Esophagus (tissue), 2 donors: ENCODE measurements at regions not wholly inside any gene's neighbourhood (a gene's known extent, or its start where the extent isn't known, plus 50 kb on each side); places are given as distances from the start of the nearest gene placed in this dataset.

Experiments used
- H3K27ac ChIP-seq, 2 donors: one replicate each; pipeline ENCODE4 v1.5.1; 2013; ENCODE audit warnings: low read depth in 2 of 2, mild to moderate bottlenecking in 2 of 2, inconsistent platforms in 1 of 2, low read length in 1 of 2, moderate library complexity in 1 of 2
- H3K27me3 ChIP-seq, 2 donors: one replicate each; pipeline ENCODE4 v1.6.1; 2013; ENCODE audit warnings: low read length in 2 of 2, control low read depth in 1 of 2, mild to moderate bottlenecking in 1 of 2; ENCODE audit not compliant: insufficient read depth in 2 of 2, control insufficient read depth in 1 of 2
- H3K36me3 ChIP-seq, 2 donors: one replicate each; pipeline ENCODE4 v1.6.1; 2013; ENCODE audit warnings: low read length in 1 of 2; ENCODE audit not compliant: control insufficient read depth in 2 of 2, insufficient read depth in 2 of 2
- H3K4me1 ChIP-seq, 2 donors: one replicate each; pipeline ENCODE4 v1.6.1; 2013; ENCODE audit warnings: low read length in 1 of 2; ENCODE audit not compliant: control insufficient read depth in 2 of 2, insufficient read depth in 2 of 2
- H3K4me3 ChIP-seq, 2 donors: one replicate each; pipeline ENCODE4 v1.5.1; 2013; ENCODE audit warnings: low read length in 2 of 2, mild to moderate bottlenecking in 2 of 2, low read depth in 1 of 2, moderate library complexity in 1 of 2
- H3K9me3 ChIP-seq, 2 donors: one replicate each; pipeline ENCODE4 v1.6.1; 2013; ENCODE audit warnings: mild to moderate bottlenecking in 2 of 2, low read depth in 1 of 2, low read length in 1 of 2, moderate library complexity in 1 of 2; ENCODE audit not compliant: control insufficient read depth in 2 of 2, insufficient read depth in 1 of 2
- WGBS, 2 donors: extraction: QIAGEN DNeasy Blood & Tissue Kit; methylation state at CpG; one replicate each; pipeline ENCODE4 v1.1.7; 2013; 5-methylcytosine and 5-hydroxymethylcytosine counted together
- donor health status: healthy with polysubstance abuse.
- donor health status: Bipolar disorder and iron deficiency.

DNA sequence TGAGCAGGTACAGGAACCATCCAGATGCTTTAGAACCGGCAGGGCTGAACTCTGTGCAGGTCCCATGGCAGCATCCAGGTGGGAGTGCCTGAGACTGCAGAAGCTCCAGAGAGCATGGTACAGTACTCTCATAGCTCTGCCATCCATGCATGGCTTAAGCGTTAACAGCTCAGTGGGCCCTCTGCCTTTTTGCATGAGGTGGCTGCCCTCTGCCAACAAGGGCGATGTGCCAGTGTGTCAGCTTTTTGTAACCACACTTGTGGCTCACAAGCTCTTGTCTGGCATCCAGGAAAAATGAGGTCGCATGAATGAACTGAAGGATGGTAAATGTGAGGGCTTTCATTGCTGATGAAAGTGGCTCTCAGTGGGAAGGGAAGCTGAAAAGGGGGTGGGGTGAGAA lies 950.1 kb downstream of the DIPK2A start:
- WGBS, 2 donors = 67 to 76% methylated on average over 4 of the region's 4 CpGs
- H3K27ac ChIP-seq = no peak overlapping the region
- H3K9me3 ChIP-seq = peaks cover 0 to 3% of the 10 kb centered on the region in 2 donors
- no peaks in the 10 kb centered on the region for H3K27me3 ChIP-seq
- no peak overlapping the region for H3K4me3 ChIP-seq
- no peaks in the 10 kb centered on the region for H3K36me3 ChIP-seq
- H3K4me1 ChIP-seq = peaks cover 0 to 1% of the 10 kb centered on the region in 2 donors

DNA sequence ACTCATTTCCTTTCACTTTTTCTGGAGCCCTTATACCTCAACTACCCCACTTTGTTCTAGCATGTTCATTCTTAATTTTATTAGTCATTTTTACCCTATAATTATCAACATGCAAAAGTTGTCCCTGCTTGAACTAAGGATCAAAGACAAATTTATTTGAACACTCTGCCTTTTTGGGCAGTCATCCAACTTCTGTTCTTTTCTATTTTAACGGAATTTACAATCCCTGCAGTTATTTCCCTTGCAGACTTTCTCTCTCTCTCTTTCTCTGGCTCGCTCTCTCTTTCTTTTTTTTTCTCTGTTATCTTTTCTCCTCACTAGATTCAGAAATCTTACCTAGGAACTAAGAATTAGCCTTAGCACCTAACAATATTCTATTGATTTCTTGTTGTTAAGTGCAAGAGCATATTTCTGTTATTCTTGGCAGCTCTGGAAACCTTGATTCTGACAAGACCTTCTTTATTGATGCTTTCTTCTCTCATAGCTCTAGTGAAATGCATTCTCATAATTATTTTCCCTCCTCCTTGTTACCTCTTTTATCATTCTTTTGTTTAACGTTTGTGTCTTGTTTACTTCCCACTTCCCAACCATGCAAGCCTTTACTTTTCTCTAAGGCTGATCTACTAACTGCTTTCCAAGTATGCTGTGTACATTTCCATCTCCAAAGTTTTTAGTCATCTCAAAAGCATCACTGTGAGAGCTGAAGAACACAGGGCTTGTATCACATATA lies 951.6 kb downstream of the DIPK2A start:
- H3K4me1 ChIP-seq = peaks cover 0 to 1% of the 10 kb centered on the region in 2 donors
- H3K27ac ChIP-seq = no peak overlapping the region
- no peak overlapping the region for H3K4me3 ChIP-seq
- peaks cover 0 to 3% of the 10 kb centered on the region in 2 donors for H3K9me3 ChIP-seq
- H3K36me3 ChIP-seq = no peaks in the 10 kb centered on the region
- WGBS, 2 donors = 13 to 23% methylated on average over 3 of the region's 3 CpGs
- H3K27me3 ChIP-seq = no peaks in the 10 kb centered on the region

DNA sequence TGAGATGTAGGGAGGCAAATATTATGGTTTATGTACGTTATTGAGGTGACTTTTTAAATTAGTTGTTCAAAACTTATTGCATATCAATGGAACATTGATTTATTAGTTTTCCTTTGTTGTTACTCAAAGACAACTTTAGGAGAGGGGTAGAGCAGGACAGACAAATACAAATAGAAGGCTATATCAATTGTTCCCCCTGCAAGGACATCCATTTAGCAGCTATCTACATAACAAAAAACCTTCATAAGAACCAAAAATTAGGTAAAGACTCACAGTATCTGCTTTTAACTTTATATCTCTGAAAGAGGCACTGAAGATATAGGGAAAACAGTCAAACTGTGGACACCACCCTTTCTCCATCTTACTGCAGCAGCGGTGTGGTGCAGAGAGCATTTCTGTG lies 958.8 kb downstream of the DIPK2A start:
- H3K9me3 ChIP-seq = no peaks in the 10 kb centered on the region
- no peak overlapping the region for H3K4me3 ChIP-seq
- WGBS, 2 donors = 91 to 94% methylated on average over 2 of the region's 2 CpGs
- H3K36me3 ChIP-seq = no peaks in the 10 kb centered on the region
- no peaks in the 10 kb centered on the region for H3K27me3 ChIP-seq
- no peaks in the 10 kb centered on the region for H3K4me1 ChIP-seq
- no peak overlapping the region for H3K27ac ChIP-seq

DNA sequence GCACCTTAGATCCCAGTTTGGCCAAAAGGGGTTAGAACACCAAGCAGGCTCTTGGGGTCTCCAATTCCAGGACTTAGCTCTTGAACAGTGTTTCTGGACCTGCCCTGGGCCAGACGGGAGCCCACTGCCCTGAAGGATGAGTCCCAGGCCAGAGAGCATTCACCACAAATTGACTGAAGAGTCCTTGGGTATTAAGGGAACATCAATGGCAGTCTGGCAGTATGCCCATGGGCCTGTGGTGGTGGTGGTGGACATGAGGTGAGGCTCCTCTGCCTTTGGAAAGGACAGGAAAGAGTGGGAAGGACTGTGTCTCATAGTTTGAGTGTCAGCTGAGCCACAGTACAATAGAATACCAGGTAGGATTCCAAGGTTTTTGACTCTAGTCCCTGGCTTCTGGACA lies 960.0 kb downstream of the DIPK2A start:
- WGBS, 2 donors = 82 to 86% methylated on average over 1 of the region's 1 CpG
- Histone ChIP-seq H3K27me3 (no peaks in the 10 kb centered on the region), H3K4me3 (no peak overlapping the region), H3K27ac (no peak overlapping the region), H3K9me3 (no peaks in the 10 kb centered on the region), H3K4me1 (no peaks in the 10 kb centered on the region), H3K36me3 (no peaks in the 10 kb centered on the region)

DNA sequence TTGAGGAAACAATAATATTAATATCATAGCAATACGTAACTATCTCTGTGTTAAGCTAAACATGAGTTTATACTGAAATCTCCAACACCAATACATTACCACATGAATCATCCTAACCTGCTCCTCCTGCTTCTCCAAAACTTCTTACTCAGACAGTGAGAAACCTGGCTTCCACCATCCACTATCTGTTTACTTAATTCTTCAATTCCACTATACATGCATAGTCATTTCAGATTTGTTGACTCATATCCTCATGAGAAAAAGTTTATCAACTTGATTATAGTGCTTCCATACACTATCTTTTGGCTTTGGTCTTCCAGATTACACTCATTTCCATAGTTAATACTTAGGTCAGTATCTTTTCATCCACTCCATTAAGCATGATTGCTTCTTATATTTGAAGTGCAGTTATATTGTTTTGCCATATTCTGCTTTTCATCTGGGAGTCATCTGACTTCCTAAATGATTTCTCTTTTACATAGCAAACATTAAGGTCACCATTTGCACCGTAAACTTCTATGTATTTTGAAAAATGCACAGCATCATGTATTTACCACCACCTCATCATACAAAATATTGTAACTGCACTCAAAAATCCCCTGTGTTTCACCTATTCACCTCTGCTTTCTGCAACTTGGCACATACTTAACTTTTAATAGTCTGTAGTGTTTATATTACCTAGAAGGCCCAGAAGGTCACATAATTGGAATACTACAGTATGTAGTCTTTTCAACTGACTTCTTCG lies 970.6 kb downstream of the DIPK2A start:
- no peaks in the 10 kb centered on the region for H3K36me3 ChIP-seq
- WGBS, 2 donors = 59 to 69% methylated on average over 3 of the region's 3 CpGs
- no peaks in the 10 kb centered on the region for H3K27me3 ChIP-seq
- no peak overlapping the region for H3K27ac ChIP-seq
- no peak overlapping the region for H3K4me3 ChIP-seq
- no peaks in the 10 kb centered on the region for H3K9me3 ChIP-seq
- H3K4me1 ChIP-seq = no peaks in the 10 kb centered on the region

DNA sequence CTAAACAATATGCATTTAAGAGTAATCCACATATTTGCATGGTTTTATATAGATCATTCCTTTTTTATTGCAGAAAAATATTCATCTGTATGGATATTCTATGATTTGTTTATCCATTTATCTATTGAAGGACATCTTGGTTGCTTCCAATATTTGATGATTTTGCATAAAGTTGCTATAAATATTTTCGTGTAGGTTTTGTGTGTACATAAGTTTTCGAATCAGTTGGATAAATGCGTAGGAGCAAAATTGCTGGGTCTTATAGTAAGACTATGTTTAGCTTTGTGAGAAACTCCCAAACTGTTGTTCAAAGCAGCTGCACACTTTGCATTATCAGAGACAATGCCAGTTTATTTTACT lies 971.2 kb downstream of the DIPK2A start:
- Histone ChIP-seq H3K9me3 (no peaks in the 10 kb centered on the region), H3K4me3 (no peak overlapping the region), H3K27me3 (no peaks in the 10 kb centered on the region), H3K36me3 (no peaks in the 10 kb centered on the region), H3K4me1 (no peaks in the 10 kb centered on the region), H3K27ac (no peak overlapping the region)
- WGBS, 2 donors = 86 to 88% methylated on average over 3 of the region's 3 CpGs

DNA sequence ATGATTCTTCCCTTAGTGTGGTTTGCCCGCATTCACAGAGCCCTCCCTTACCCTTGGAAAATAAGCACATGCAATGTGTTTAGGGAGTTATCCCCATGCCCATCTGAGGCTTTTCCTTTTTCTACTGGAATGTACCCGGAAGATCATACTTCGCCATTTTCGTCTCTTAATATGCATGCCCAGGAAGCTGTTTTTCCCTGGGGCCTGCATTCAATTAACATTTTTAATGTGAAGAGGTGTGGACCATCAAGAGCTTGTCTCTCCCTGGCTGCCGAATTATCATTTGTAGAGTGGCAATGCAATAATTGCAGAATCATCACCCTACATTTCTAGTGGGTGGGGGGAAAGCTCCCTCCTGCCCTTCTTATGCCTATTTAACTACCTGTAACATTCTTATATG lies 976.3 kb downstream of the DIPK2A start:
- no peak overlapping the region for H3K4me3 ChIP-seq
- H3K27me3 ChIP-seq = no peaks in the 10 kb centered on the region
- H3K36me3 ChIP-seq = no peaks in the 10 kb centered on the region
- whole genome bisulfite sequencing, 2 donors = 92% methylated on average over 5 of the region's 5 CpGs
- no peak overlapping the region for H3K27ac ChIP-seq
- H3K9me3 ChIP-seq = no peaks in the 10 kb centered on the region
- H3K4me1 ChIP-seq = no peaks in the 10 kb centered on the region

DNA sequence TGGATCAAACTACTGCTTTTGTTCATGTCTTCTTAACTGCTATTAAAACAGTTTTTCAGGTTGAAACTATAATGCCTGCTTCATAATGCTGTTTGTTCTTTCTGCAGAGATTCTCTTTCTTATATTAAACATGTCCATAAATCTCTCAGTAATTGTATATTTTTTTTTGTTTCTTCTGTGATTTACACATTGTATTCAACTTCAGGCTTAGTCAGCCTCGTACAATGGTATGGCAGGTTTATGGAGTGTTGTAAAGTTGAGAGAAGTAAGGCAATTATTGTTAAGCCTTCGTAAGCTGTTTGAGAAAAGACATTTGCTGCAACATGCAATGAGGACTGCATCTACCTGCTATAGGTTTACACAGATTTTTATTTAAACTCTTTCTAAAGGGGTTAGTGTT lies 977.1 kb downstream of the DIPK2A start:
- Histone ChIP-seq H3K9me3 (no peaks in the 10 kb centered on the region), H3K27me3 (no peaks in the 10 kb centered on the region), H3K4me3 (no peak overlapping the region), H3K27ac (no peak overlapping the region), H3K4me1 (no peaks in the 10 kb centered on the region), H3K36me3 (no peaks in the 10 kb centered on the region)
- WGBS, 2 donors = 41 to 60% methylated on average over 2 of the region's 2 CpGs

DNA sequence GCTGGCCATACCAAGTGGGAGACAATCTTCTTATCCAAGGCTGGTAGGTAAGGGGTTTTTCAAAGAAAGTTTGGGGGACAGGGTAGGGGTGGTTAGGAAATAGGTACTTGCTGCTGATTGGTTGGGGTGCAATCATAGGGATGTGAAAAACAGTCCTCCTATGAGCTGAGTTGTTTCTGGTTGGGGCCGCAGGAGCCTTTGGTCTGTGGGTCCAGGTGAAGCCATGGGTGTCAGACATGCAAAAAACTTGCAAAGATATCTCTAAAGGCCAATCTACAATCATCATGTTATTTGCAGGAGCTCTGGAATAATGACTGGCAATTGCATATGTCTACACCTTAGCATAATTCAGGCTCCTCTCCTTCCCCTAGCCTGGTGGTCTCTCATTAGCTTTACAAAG lies 982.3 kb downstream of the DIPK2A start:
- H3K4me3 ChIP-seq = no peak overlapping the region
- 61 to 94% methylated on average over 1 of the region's 1 CpG for WGBS, 2 donors
- H3K36me3 ChIP-seq = no peaks in the 10 kb centered on the region
- no peaks in the 10 kb centered on the region for H3K4me1 ChIP-seq
- no peak overlapping the region for H3K27ac ChIP-seq
- no peaks in the 10 kb centered on the region for H3K9me3 ChIP-seq
- no peaks in the 10 kb centered on the region for H3K27me3 ChIP-seq
